Stimulated activated CD8-positive, alpha-beta memory T cell treated with anti-CD3 and anti-CD28 coated beads, Interleukin-15, amount 100 ng/mL, for 4 hours (primary cell): ENCODE measurements at regions not wholly inside any gene's neighbourhood (a gene's known extent, or its start where the extent isn't known, plus 50 kb on each side); places are given as distances from the start of the nearest gene placed in this dataset.

ENCODE experiments used
- DNase-seq, 2 donors: peaks; one replicate each; pipeline ENCODE4 v3.0.0-alpha.2; 2020; ENCODE audit warnings: low read depth in 2 of 2

GRCh38 chr6:165956874-165957273, 210.8 kb downstream of the TBXT start:
- DNase-seq, result no peak

- no peak for DNase-seq
Observed at GRCh38 chr6:165952514-165952913, 215.1 kb downstream of the TBXT start.

- DNase-seq, result no peak
Observed at GRCh38 chr6:165950316-165950715, 217.3 kb downstream of the TBXT start.

GRCh38 chr6:165949324-165949723, 218.3 kb downstream of the TBXT start:
- DNase-seq, result no peak

- DNase-seq, result no peak
Observed at GRCh38 chr6:165944002-165944466, 223.6 kb downstream of the TBXT start.

- DNase-seq, result no peak
Observed at GRCh38 chr6:165941786-165942185, 225.9 kb downstream of the TBXT start.

- DNase-seq, result no peak
Observed at GRCh38 chr6:165941249-165941775, 226.3 kb downstream of the TBXT start.

- DNase-seq, result no peak
Observed at GRCh38 chr6:165940366-165940765, 227.3 kb downstream of the TBXT start.

- no peak for DNase-seq
Observed at GRCh38 chr6:165939601-165940290, 227.9 kb downstream of the TBXT start.

GRCh38 chr6:165939047-165939446, 228.6 kb downstream of the TBXT start:
- no peak for DNase-seq

GRCh38 chr6:165937564-165938358, 229.9 kb downstream of the TBXT start:
- no peak for DNase-seq

- no peak for DNase-seq
Observed at GRCh38 chr6:165936660-165937059, 231.0 kb downstream of the TBXT start.

GRCh38 chr6:165936096-165936495, 231.6 kb downstream of the TBXT start:
- DNase-seq, result no peak

GRCh38 chr6:165931675-165932074, 236.0 kb downstream of the TBXT start:
- DNase-seq, result no peak

- no peak for DNase-seq
Observed at GRCh38 chr6:165930668-165931214, 236.9 kb downstream of the TBXT start.

- no peak for DNase-seq
Observed at GRCh38 chr6:165929607-165930006, 238.0 kb downstream of the TBXT start.

GRCh38 chr6:165926378-165926777, 241.3 kb downstream of the TBXT start:
- no peak for DNase-seq

- no peak for DNase-seq
Observed at GRCh38 chr6:165925474-165926156, 242.0 kb downstream of the TBXT start.

- no peak for DNase-seq
Observed at GRCh38 chr6:165922309-165922794, 245.3 kb downstream of the TBXT start.

GRCh38 chr6:165920896-165921671, 246.6 kb downstream of the TBXT start:
- no peak for DNase-seq

GRCh38 chr6:165917576-165917975, 250.1 kb downstream of the TBXT start:
- no peak for DNase-seq
